ENCODE measurements at regions not wholly inside any gene's neighbourhood (a gene's known extent, or its start where the extent isn't known, plus 50 kb on each side); places are given as distances from the start of the nearest gene placed in this dataset.

DNA sequence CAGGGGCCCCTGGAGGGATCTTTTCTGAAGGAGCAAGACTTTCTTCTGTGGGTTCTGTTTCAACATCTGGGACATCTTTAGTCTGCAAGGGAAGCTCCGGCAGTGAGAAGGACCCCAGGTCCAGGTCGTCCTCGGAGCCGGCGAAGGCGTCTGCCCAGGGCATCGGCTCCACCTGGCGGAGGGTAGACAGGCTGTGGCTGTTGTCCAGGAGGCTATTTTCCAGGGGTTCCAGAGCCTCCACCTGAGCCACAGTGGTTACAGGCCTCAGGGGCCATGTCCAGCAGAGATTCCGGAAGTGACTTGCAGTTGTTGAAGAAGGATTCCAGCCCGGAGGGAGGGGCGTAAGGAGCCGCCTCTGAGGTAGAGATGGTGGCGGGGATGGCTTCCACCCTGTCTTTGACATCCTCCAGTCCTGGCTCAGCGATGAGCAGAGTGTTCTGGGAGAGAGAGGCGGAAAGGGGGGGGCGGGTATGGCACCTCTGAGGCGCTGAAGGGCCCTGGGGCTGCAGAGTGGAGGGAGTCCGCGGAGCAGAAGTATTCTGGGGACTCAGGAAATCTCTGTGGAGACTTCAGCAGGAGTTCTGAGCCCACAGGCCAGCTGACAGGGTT, 891.3 kb upstream of the LRRTM1 start:
- no peaks in the 10 kb centered on the region for H3K4me1 ChIP-seq (ENCODE audit: control insufficient read depth, low read length)
- peaks cover 18% of the 10 kb centered on the region; the same call in 1 of the 2 replicates for H3K9me3 ChIP-seq (ENCODE audit: control insufficient read depth, insufficient read depth, low read length)
- no peak overlapping the region for H3K27ac ChIP-seq (ENCODE audit: low read depth, low read length)
- no peaks in the 10 kb centered on the region for H3K27me3 ChIP-seq (ENCODE audit: control insufficient read depth, low read length)
- no peaks in the 10 kb centered on the region for H3F3A ChIP-seq (ENCODE audit: control insufficient read depth, insufficient read depth)
- H4K20me1 ChIP-seq (ENCODE audit: control insufficient read depth, insufficient read depth, low read depth, low read length), result no peaks in the 10 kb centered on the region
- TF ChIP-seq EZH2phosphoT487 (IDR thresholded peaks at IDR 0.05; ENCODE audit: borderline replicate concordance, low read length) (no peak), CTCF (IDR thresholded peaks at IDR 0.05; ENCODE audit: low read depth, low read length, poor library complexity, severe bottlenecking) (no peak)
- H3K36me3 ChIP-seq (ENCODE audit: control insufficient read depth, low read length), result no peaks in the 10 kb centered on the region
- no peaks in the 10 kb centered on the region for H3K9me2 ChIP-seq (replicated peaks; ENCODE audit: control insufficient read depth, low read length)
- no peak overlapping the region for H3K4me3 ChIP-seq (ENCODE audit: low read length)
- H3K4me2 ChIP-seq (ENCODE audit: low read length), result no peak overlapping the region
- no peaks in the 10 kb centered on the region for H3K79me2 ChIP-seq (ENCODE audit: control insufficient read depth, low read length)

DNA sequence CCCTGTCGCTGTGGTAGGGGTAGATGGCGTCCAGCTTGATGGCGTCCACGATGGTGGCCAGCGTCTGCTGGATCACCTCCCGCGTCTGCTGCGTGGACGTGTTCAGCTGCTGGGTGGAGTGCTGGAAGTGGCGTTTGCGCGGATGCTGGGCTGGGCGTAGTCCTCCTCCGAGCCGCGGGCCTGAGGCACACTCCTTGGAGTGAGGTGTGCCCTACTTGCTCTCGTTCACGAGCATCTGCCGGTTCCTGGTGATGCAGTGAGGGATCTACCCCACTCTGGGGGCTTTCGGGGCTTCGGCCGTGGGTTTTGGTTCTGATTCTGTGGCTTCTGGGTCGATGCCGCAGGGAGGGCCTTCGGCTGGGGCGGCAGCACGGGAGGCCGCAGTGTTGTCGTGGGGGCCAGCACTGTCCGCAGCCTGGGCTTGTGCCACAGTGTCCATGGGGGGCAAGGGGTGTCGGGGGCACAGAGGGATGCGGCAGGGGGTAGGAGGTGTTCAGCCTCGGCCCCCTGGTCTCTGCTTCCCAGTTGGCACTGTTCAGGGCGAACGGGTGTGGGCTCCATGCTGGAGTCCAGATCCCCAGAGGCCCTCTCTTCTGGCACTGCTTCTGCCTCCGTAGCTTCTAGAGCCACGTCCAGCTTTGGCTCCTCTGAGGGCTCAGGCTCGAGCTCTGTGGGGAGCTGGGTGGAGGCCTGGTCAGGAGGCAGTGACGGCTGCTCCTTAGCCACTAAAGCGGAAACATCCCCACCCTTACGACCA, 890.6 kb upstream of the LRRTM1 start:
- no peaks in the 10 kb centered on the region for H4K20me1 ChIP-seq (ENCODE audit: control insufficient read depth, insufficient read depth, low read depth, low read length)
- no peaks in the 10 kb centered on the region for H3F3A ChIP-seq (ENCODE audit: control insufficient read depth, insufficient read depth)
- TF ChIP-seq CTCF (IDR thresholded peaks at IDR 0.05; ENCODE audit: low read depth, low read length, poor library complexity, severe bottlenecking) (no peak), EZH2phosphoT487 (IDR thresholded peaks at IDR 0.05; ENCODE audit: borderline replicate concordance, low read length) (no peak)

DNA sequence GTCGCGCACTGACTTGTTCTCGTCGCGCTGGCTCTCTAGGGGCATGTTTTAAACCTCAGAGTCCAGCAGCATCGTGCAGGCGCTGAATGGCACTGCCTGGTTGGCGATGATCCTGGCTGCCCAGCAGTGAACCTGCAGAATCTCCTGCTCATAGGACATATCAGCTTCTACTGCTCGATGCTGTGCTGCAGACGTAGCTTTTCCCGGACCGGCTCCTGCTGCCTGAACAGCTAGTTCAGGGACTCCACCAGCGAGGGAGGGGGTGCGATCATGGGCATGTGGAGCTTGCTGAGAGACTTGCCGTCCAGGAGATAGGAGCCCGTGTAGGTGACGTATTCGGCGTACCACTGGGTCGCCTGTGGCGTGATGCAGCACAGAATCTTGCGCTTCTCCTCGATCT, 890.0 kb upstream of the LRRTM1 start:
- H3K27ac ChIP-seq (ENCODE audit: low read depth, low read length), result no peak overlapping the region
- H3K4me1 ChIP-seq (ENCODE audit: control insufficient read depth, low read length), result no peaks in the 10 kb centered on the region
- H3F3A ChIP-seq (ENCODE audit: control insufficient read depth, insufficient read depth), result no peaks in the 10 kb centered on the region
- no peaks in the 10 kb centered on the region for H3K9me2 ChIP-seq (replicated peaks; ENCODE audit: control insufficient read depth, low read length)
- H3K9me3 ChIP-seq (ENCODE audit: control insufficient read depth, insufficient read depth, low read length), result peaks cover 18% of the 10 kb centered on the region; the same call in 1 of the 2 replicates
- no peaks in the 10 kb centered on the region for H3K36me3 ChIP-seq (ENCODE audit: control insufficient read depth, low read length)
- H4K20me1 ChIP-seq (ENCODE audit: control insufficient read depth, insufficient read depth, low read depth, low read length), result no peaks in the 10 kb centered on the region
- H3K27me3 ChIP-seq (ENCODE audit: control insufficient read depth, low read length), result no peaks in the 10 kb centered on the region
- H3K4me3 ChIP-seq (ENCODE audit: low read length), result no peak overlapping the region
- TF ChIP-seq EZH2phosphoT487 (IDR thresholded peaks at IDR 0.05; ENCODE audit: borderline replicate concordance, low read length), result no peak
- no peak for TF ChIP-seq CTCF (IDR thresholded peaks at IDR 0.05; ENCODE audit: low read depth, low read length, poor library complexity, severe bottlenecking)
- no peaks in the 10 kb centered on the region for H3K79me2 ChIP-seq (ENCODE audit: control insufficient read depth, low read length)
- H3K4me2 ChIP-seq (ENCODE audit: low read length), result no peak overlapping the region

More for the DNA sequence above, 890.6 kb upstream of the LRRTM1 start:
- H3K9me2 ChIP-seq (replicated peaks; ENCODE audit: control insufficient read depth, low read length), result no peaks in the 10 kb centered on the region
- peaks cover 18% of the 10 kb centered on the region; the same call in 1 of the 2 replicates for H3K9me3 ChIP-seq (ENCODE audit: control insufficient read depth, insufficient read depth, low read length)
- H3K4me3 ChIP-seq (ENCODE audit: low read length), result no peak overlapping the region
- no peaks in the 10 kb centered on the region for H3K4me1 ChIP-seq (ENCODE audit: control insufficient read depth, low read length)
- H3K27me3 ChIP-seq (ENCODE audit: control insufficient read depth, low read length), result no peaks in the 10 kb centered on the region
- no peak overlapping the region for H3K27ac ChIP-seq (ENCODE audit: low read depth, low read length)
- no peaks in the 10 kb centered on the region for H3K36me3 ChIP-seq (ENCODE audit: control insufficient read depth, low read length)
- no peak overlapping the region for H3K4me2 ChIP-seq (ENCODE audit: low read length)
- no peaks in the 10 kb centered on the region for H3K79me2 ChIP-seq (ENCODE audit: control insufficient read depth, low read length)

Measured in DOHH2 (cell line).